Lower lobe of right lung (tissue), 2 donors: ENCODE measurements at regions not wholly inside any gene's neighbourhood (a gene's known extent, or its start where the extent isn't known, plus 50 kb on each side); places are given as distances from the start of the nearest gene placed in this dataset.
"Not testable (repeated sequence)": the region's sequence is repeated elsewhere in the genome, so short reads cannot be mapped to it uniquely, and the experiment has no call there.

Source experiments
- ATAC-seq, 2 donors: fragments of 200-7000 bp; cut with Tn5 transposase; one replicate each; pipeline ENCODE4 v1.9.1; 2020 to 2022; ENCODE audit warnings: mild to moderate bottlenecking in 2 of 2, moderate library complexity in 2 of 2
- DNase-seq: peaks from one replicate; pipeline ENCODE4 v3.0.0-alpha.2; 2020
- H3K27ac ChIP-seq: fragments of 200-600 bp; one replicate; pipeline ENCODE4 v1.8.0; 2022
- H3K27me3 ChIP-seq: fragments of 200-600 bp; one replicate; pipeline ENCODE4 v1.8.0; 2022; ENCODE audit warnings: low read depth
- H3K36me3 ChIP-seq: fragments of 200-600 bp; one replicate; pipeline ENCODE4 v1.8.0; 2022; ENCODE audit warnings: mild to moderate bottlenecking
- H3K4me1 ChIP-seq: fragments of 200-600 bp; one replicate; pipeline ENCODE4 v1.8.0; 2022
- H3K4me3 ChIP-seq: fragments of 200-600 bp; one replicate; pipeline ENCODE4 v1.8.0; 2022; ENCODE audit warnings: mild to moderate bottlenecking
- H3K9me3 ChIP-seq: fragments of 200-600 bp; one replicate; pipeline ENCODE4 v1.8.0; 2022
- CTCF ChIP-seq: fragments of 200-600 bp; IDR thresholded peaks from one replicate; pipeline ENCODE4 v1.8.0; 2022; ENCODE audit warnings: antibody characterized with exemption, mild to moderate bottlenecking
- intact Hi-C: fragments of 100-400 bp; cut with DNase I; formaldehyde crosslinking; loops from one replicate; pipeline ENCODE4 v1.11.0; 2022
- donor health status: DM: no; HTN: yes; CAD: no; lungs with severe emphysema.

- intact Hi-C loops, H3K36me3 ChIP-seq, H3K9me3 ChIP-seq, DNase-seq, ATAC-seq, H3K27ac ChIP-seq, H3K27me3 ChIP-seq, H3K4me3 ChIP-seq, H3K4me1 ChIP-seq: not testable (repeated sequence)
These were observed 61.7 kb downstream of the DMRTA1 start for GRCh38 chr9:22508354-22508753.

GRCh38 chr9:22508790-22509189 lies 62.2 kb downstream of the DMRTA1 start:
- no peak for TF ChIP-seq CTCF
- intact Hi-C loops: no loop called here
- Histone ChIP-seq H3K4me3 (no peak overlapping the region), H3K4me1 (no peaks in the 10 kb centered on the region), H3K27me3 (no peaks in the 10 kb centered on the region), H3K9me3 (no peaks in the 10 kb centered on the region), H3K36me3 (no peaks in the 10 kb centered on the region), H3K27ac (no peak overlapping the region)
- DNase-seq: no peak
- no peak for ATAC-seq

- no peak for DNase-seq
- no peak for TF ChIP-seq CTCF
- no peaks in the 10 kb centered on the region for H3K9me3 ChIP-seq
- H3K27ac ChIP-seq: no peak overlapping the region
- no peak for ATAC-seq
- H3K4me1 ChIP-seq: no peaks in the 10 kb centered on the region
- intact Hi-C loops: no loop called here
- no peaks in the 10 kb centered on the region for H3K27me3 ChIP-seq
- no peaks in the 10 kb centered on the region for H3K36me3 ChIP-seq
- no peak overlapping the region for H3K4me3 ChIP-seq
These were observed 65.9 kb downstream of the DMRTA1 start for GRCh38 chr9:22512495-22512894.

- ATAC-seq: no peak
- no peak for DNase-seq
- H3K27me3 ChIP-seq: no peaks in the 10 kb centered on the region
- TF ChIP-seq CTCF: no peak
- no peaks in the 10 kb centered on the region for H3K36me3 ChIP-seq
- no peaks in the 10 kb centered on the region for H3K9me3 ChIP-seq
- no peaks in the 10 kb centered on the region for H3K4me1 ChIP-seq
- no peak overlapping the region for H3K27ac ChIP-seq
- intact Hi-C loops: no loop called here
- no peak overlapping the region for H3K4me3 ChIP-seq
These were observed 68.2 kb downstream of the DMRTA1 start for GRCh38 chr9:22514871-22515270.

- Histone ChIP-seq H3K27ac (no peak overlapping the region), H3K4me1 (no peaks in the 10 kb centered on the region), H3K4me3 (no peak overlapping the region), H3K9me3 (no peaks in the 10 kb centered on the region), H3K27me3 (no peaks in the 10 kb centered on the region), H3K36me3 (no peaks in the 10 kb centered on the region)
- TF ChIP-seq CTCF: no peak
- ATAC-seq (no peak), DNase-seq (no peak)
- intact Hi-C loops: no loop called here
These were observed 75.6 kb downstream of the DMRTA1 start for GRCh38 chr9:22522206-22522740.

- Histone ChIP-seq H3K4me1 (no peaks in the 10 kb centered on the region), H3K4me3 (no peak overlapping the region), H3K27ac (no peak overlapping the region), H3K27me3 (no peaks in the 10 kb centered on the region), H3K36me3 (no peaks in the 10 kb centered on the region), H3K9me3 (no peaks in the 10 kb centered on the region)
- peak; percentile 18 for TF ChIP-seq CTCF
- intact Hi-C loops: no loop called here
- ATAC-seq: no peak
- no peak for DNase-seq
These were observed 81.9 kb downstream of the DMRTA1 start for GRCh38 chr9:22528485-22528884.
